Kidney (tissue), 13 donors: ENCODE measurements at regions not wholly inside any gene's neighbourhood (a gene's known extent, or its start where the extent isn't known, plus 50 kb on each side); places are given as distances from the start of the nearest gene placed in this dataset.
"Not testable (repeated sequence)": the region's sequence is repeated elsewhere in the genome, so short reads cannot be mapped to it uniquely, and the experiment has no call there.

Experiments used
- DNase-seq, 5 donors: peaks; one replicate each; pipeline ENCODE4 v3.0.0-alpha.2; 2013 to 2020
- FAIRE-seq: peaks from 2 replicates; lab custom pipeline; 2012; peaks lifted over from hg19 to GRCh38; lab: Jason Lieb, UNC
- H3K27ac ChIP-seq, 2 donors: one replicate each; pipeline ENCODE4 v1.7.0; 2013; ENCODE audit warnings: low read depth in 2 of 2, low read length in 2 of 2, inconsistent platforms in 1 of 2
- H3K27me3 ChIP-seq: one replicate; pipeline ENCODE4 v1.7.1; 2013; ENCODE audit warnings: low read length, inconsistent platforms; ENCODE audit not compliant: control insufficient read depth, insufficient read depth
- H3K36me3 ChIP-seq, 3 donors: one replicate each; pipeline versions ENCODE4 v1.7.0 to v1.7.1; 2013; ENCODE audit warnings: low read length in 3 of 3, control low read depth in 1 of 3, inconsistent platforms in 1 of 3; ENCODE audit not compliant: insufficient read depth in 3 of 3, control insufficient read depth in 2 of 3
- H3K4me1 ChIP-seq, 3 donors: one replicate each; pipeline versions ENCODE4 v1.7.0 to v1.7.1; 2013; ENCODE audit warnings: low read length in 3 of 3, inconsistent platforms in 1 of 3, low read depth in 1 of 3; ENCODE audit not compliant: control insufficient read depth in 2 of 3, insufficient read depth in 2 of 3
- H3K4me3 ChIP-seq, 3 donors: one replicate each; pipeline versions ENCODE4 v1.7.0 to v1.8.1; 2013; ENCODE audit warnings: low read length in 3 of 3, control low read depth in 1 of 3, inconsistent platforms in 1 of 3
- H3K9ac ChIP-seq, 3 donors: one replicate each; pipeline versions ENCODE4 v1.7.0 to v1.7.1; 2013; ENCODE audit warnings: low read length in 3 of 3, control low read depth in 1 of 3, inconsistent platforms in 1 of 3
- H3K9me3 ChIP-seq, 3 donors: one replicate each; pipeline versions ENCODE4 v1.7.0 to v1.7.1; 2013; ENCODE audit warnings: low read length in 3 of 3, control low read depth in 1 of 3, inconsistent platforms in 1 of 3; ENCODE audit not compliant: control insufficient read depth in 2 of 3, insufficient read depth in 1 of 3
- CTCF ChIP-seq: IDR thresholded peaks from 3 replicates; pipeline ENCODE4 v1.5.1; 2012; ENCODE audit warnings: mild to moderate bottlenecking, moderate library complexity, borderline replicate concordance; ENCODE audit not compliant: insufficient read depth; ENCODE audit errors: extremely low read depth
- intact Hi-C: fragments of 100-400 bp; cut with DNase I; formaldehyde crosslinking; loops from one replicate; pipeline ENCODE4 v1.11.1; 2022
- donor health status: control.
- donor health status: control.
- donor health status: control.
- donor health status: control.
- donor health status: control.
- donor health status: DM: yes; HTN: yes; CAD: no.
- donor health status: Normal renal cell carcinoma (clear cell type).

DNA sequence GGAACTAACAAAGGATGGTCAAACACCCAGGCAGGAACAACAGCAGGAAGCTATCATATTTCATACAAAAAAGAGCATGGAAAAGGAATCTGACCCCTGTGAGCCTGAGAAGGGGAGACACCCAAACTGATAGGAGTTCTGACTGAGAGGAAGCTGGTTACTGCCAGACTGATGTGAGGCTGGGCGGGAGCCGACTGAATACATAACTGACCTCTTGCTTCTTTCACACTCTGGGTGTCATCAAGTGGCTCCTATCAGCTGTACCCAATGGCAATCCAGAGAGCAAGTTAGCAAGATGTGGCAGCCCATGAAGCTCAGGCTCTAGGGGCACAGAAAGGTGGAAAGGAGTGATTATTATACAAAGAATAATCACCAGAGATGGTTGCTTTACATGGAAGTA, 795.1 kb upstream of the HS3ST5 start:
- FAIRE-seq, result no peak
- H3K36me3 ChIP-seq, result no peaks in the 10 kb centered on the region
- TF ChIP-seq CTCF, result no peak
- intact Hi-C loops, result no loop called here
- DNase-seq, result no peak
- H3K4me3 ChIP-seq, result no peak overlapping the region
- H3K27ac ChIP-seq, result no peak overlapping the region
- no peaks in the 10 kb centered on the region for H3K27me3 ChIP-seq
- H3K4me1 ChIP-seq, result no peaks in the 10 kb centered on the region
- no peak overlapping the region for H3K9ac ChIP-seq
- no peaks in the 10 kb centered on the region for H3K9me3 ChIP-seq

DNA sequence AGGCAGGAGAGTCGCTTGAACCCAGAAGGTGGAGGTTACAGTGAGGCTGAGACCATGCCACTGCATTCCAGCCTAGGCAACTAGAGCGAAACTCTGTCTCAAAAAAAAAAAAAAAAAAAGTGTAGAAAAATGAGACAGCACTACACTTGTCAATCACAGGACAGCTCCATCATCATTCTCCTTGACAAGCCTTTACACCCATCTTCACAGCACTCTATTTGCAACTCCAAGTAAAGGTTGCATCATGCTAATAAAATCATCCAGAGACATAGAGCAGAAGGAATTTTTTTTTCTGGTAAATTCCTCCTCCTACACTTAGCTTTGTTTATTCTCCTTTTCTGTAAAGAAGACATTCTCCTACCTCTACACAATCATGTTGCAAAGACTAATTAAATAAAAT, 791.0 kb upstream of the HS3ST5 start:
- Histone ChIP-seq H3K27me3 (no peaks in the 10 kb centered on the region), H3K9ac (no peak overlapping the region), H3K36me3 (no peaks in the 10 kb centered on the region), H3K4me3 (no peak overlapping the region), H3K4me1 (no peaks in the 10 kb centered on the region), H3K27ac (no peak overlapping the region), H3K9me3 (peaks cover 0 to 3% (median 0%) of the 10 kb centered on the region in 3 donors)
- DNase-seq, result no peak
- TF ChIP-seq CTCF, result no peak
- no peak for FAIRE-seq
- intact Hi-C loops, result no loop called here

DNA sequence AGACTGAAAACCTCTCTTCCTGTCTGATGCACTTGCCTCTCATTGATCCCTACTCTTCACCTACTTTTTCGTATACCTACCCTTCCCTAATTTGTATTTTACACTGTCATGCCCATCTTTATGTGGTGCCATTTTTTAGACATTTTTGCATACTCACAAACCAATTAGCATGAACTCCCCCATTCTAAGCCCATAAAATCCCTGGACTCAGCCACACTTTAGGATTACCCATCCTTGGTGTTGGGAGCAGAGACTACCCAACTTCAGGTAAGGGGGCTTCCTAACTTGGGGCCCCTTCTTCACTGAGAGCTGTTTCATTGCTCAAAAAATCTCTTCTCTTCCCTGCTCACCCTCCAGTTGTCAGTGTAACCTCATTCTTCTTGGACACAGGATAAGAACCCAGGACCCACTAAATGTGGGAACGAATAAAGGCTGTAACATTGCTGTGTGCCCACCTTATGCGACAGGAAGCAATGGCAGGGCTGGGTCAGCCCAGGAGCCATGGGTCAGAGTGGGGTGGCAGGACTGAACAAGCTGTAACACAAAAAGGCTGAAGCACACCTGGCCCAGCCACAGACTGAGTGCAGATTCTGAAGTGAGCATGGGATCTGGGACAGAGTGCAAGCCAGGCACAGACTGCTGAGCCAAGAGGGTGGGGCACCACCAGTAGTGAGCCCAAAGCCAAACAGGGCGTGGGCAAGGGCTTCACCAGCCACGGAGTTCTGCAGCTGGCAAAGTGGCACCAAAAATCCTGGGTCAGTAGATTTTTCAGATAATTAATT, 789.1 kb upstream of the HS3ST5 start:
- peak in 1 of 5 donors; percentile 43 for DNase-seq
- intact Hi-C loops, result no loop called here
- Histone ChIP-seq H3K4me1 (no peaks in the 10 kb centered on the region), H3K4me3 (no peak overlapping the region), H3K27me3 (no peaks in the 10 kb centered on the region), H3K36me3 (no peaks in the 10 kb centered on the region), H3K9me3 (peaks cover 0 to 3% (median 0%) of the 10 kb centered on the region in 3 donors), H3K9ac (no peak overlapping the region), H3K27ac (no peak overlapping the region)
- no peak for FAIRE-seq
- TF ChIP-seq CTCF, result no peak

- H3K27me3 ChIP-seq, H3K9me3 ChIP-seq, H3K4me1 ChIP-seq, H3K36me3 ChIP-seq, H3K4me3 ChIP-seq, FAIRE-seq, intact Hi-C loops, H3K27ac ChIP-seq, DNase-seq, H3K9ac ChIP-seq: not testable (repeated sequence)
Measured at GRCh38 chr6:115121513-115121912, 778.7 kb upstream of the HS3ST5 start.
